Ureter (tissue), 1 donor: ENCODE measurements at regions not wholly inside any gene's neighbourhood (a gene's known extent, or its start where the extent isn't known, plus 50 kb on each side); places are given as distances from the start of the nearest gene placed in this dataset.
A peak's percentile ranks its signal among the peaks of the same experiment; 100 is the strongest.

Source experiments
- DNase-seq: peaks from one replicate; pipeline ENCODE4 v3.0.0-alpha.2; 2020; ENCODE audit warnings: low spot score
- donor health status: DM: yes; HTN: yes; CAD: no.

GRCh38 chr1:213374369-213374768 is 323.3 kb downstream of the RPS6KC1 start:
- DNase-seq = peak; percentile 49

DNA sequence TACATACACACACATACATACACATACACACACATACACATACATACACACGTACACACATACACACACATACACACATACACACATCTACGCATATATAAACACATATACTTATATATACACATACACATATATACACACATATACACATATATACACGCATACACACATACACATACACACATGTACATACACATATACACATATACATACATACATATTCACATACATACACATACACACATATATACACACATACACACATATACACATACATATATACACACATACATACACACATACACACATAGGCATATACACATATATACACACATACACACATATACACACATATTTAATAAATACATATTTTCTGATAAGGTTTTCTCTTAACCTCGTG is 324.0 kb downstream of the RPS6KC1 start:
- DNase-seq = no peak

DNA sequence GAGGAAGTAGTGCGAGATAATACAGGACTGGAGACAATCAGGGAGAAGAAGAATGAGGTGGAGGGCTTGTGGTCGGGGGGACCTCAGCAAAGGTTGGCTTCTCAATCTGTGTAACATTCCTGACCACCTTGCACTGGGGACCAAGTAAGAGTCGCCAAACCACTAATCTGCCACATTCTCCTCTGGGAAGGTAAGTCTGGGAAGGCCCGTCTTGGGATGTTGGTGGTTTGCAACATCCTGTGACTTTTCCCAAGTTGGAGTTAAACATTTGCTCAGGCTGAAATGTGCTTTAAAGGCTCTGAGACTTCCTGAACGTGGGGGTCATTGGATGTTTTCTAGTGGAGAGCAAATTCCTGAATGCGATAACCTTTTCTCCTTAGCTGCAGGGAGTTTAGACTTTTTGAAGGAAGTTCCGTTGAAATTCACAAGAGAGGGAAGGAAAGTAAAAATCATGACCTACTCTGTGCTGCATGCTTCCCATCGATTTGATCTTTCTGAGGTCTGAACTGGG is 325.9 kb downstream of the RPS6KC1 start:
- no peak for DNase-seq

DNA sequence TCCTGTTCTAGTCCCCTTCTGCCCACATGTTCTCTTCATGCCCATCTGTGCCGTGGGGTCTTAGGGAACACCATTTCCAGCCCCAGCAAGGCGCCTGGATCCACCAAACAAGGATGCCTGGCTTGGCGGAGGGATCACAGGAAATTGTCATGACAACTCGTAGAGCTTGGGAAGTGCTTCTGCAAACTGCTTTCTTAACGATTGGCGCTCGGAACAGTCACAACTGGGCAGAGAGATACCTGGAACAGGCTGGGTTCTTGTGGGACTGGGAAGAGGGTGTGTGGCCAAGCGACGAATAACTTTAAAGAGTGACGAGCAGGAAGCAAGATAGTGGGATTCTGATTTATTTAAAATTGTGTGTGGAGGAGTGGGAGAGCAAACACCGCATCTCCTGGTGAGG is 329.8 kb downstream of the RPS6KC1 start:
- DNase-seq = no peak

GRCh38 chr1:213381572-213382084 is 330.6 kb downstream of the RPS6KC1 start:
- DNase-seq = no peak

GRCh38 chr1:213383465-213383864 is 332.4 kb downstream of the RPS6KC1 start:
- DNase-seq = no peak

GRCh38 chr1:213385201-213385600 is 334.2 kb downstream of the RPS6KC1 start:
- DNase-seq = no peak

GRCh38 chr1:213385806-213386324 is 334.8 kb downstream of the RPS6KC1 start:
- DNase-seq = no peak

- no peak for DNase-seq
These were observed 336.5 kb downstream of the RPS6KC1 start for GRCh38 chr1:213387380-213388015.

DNA sequence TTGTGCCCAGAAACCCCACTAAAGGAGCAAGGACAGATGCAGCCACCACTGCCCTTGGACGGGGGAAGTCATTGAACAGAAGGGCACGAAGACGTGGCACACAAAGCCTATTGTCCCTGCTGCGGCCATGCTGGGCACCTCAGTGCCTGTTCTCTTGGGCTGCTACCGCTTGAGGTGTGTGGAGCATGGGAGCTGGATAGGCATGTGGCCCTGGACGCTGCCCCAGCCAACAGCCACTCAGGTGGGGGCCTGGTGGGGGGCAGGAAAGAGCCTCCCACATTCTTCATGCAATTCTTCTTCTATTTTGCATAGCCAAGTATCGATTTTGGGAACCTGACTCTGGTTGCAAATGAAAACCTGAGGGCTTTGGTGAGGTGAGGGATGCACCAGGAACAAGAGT is 337.2 kb downstream of the RPS6KC1 start:
- DNase-seq = no peak

DNA sequence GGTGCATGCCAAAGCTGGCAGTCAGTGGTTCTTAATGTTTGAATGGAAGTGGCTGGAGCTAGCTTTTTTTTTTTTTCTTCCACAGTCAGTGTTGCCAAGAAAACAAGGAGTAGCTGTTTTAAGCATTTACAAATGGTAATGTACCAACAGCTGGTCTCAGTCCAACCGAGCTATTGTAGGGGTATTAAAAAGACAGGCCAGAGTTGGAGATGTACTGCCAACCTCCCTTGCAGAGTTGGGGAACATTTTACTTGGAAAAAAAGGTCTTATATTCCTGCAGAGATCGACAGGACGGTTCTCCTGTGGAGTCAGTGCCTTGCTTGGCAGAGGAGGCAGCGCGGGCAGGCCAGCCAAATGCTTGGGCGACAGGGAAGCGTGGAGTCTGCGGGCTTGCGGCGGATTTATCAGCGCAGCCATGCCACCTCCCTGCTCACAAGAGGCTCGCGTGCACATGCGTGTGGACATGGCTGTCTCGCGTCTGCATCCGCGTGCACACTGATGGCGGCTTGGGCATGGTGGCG is 338.1 kb downstream of the RPS6KC1 start:
- no peak for DNase-seq

- no peak for DNase-seq
These were observed 340.4 kb downstream of the RPS6KC1 start for GRCh38 chr1:213391445-213391844.

- no peak for DNase-seq
These were observed 342.8 kb downstream of the RPS6KC1 start for GRCh38 chr1:213393860-213394259.

- DNase-seq = no peak
These were observed 343.8 kb downstream of the RPS6KC1 start for GRCh38 chr1:213394837-213395236.

- DNase-seq = no peak
These were observed 346.6 kb downstream of the RPS6KC1 start for GRCh38 chr1:213397638-213398037.

- no peak for DNase-seq
These were observed 348.7 kb downstream of the RPS6KC1 start for GRCh38 chr1:213399695-213400094.

DNA sequence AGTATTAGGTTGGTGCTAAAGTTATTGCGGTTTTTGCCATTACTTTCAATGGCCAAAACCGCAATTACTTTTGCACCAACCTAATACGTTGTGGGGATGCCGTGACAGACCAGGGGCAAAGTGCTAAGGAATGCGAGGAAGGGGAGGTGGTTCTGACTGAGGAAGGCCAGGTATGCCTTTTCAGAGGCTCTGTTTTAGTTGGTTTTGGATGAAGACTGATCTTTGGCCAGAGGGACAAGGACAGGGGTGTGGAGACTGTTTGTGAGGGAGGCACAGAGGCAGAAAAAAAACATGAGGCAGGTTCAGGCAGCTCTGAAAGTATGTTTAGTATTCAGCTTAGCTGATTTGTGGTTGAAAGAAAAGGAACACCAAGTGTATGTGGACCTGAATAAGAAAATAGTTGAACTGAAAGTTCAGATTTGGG is 358.2 kb downstream of the RPS6KC1 start:
- no peak for DNase-seq

DNA sequence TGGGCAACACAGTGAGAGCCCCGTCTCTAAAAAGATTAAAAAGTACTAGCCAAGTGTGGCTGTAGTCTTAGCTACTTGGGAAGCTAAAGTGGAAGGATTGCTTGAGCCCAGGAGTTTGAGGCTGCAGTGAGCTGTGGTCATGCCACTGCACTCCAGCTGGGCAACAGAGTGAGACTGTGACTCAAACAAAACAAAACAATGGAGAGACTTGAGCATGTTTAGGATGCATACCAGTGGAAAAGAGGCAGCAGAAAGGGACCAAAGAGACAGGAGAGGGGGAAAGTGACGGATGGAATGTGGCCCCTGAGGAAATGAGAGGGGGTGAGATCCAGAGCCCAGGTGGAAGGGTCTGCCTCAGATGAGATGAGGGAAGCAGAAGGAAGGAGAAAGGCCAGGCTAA is 358.9 kb downstream of the RPS6KC1 start:
- DNase-seq = no peak

- DNase-seq = no peak
These were observed 363.3 kb downstream of the RPS6KC1 start for GRCh38 chr1:213414346-213414745.

DNA sequence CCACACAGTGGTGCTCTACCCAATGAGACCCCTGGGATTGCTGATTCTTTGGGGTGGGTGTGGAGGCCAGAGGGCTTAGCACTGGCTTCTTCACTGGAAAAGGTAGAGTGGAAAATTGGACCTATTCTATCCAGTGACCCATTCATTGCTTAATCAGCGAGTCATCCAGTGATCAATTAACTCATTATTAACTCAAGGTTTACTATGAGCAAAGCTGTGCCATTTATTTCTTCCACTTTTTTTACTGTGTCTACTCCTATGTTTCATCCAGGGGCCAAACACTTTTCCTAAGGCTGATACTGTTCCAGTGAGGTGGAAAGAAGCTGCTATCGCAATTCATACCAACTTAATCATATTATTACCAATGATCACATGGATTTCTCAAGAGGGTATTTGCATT is 363.9 kb downstream of the RPS6KC1 start:
- no peak for DNase-seq

GRCh38 chr1:213415691-213416380 is 364.8 kb downstream of the RPS6KC1 start:
- no peak for DNase-seq

DNA sequence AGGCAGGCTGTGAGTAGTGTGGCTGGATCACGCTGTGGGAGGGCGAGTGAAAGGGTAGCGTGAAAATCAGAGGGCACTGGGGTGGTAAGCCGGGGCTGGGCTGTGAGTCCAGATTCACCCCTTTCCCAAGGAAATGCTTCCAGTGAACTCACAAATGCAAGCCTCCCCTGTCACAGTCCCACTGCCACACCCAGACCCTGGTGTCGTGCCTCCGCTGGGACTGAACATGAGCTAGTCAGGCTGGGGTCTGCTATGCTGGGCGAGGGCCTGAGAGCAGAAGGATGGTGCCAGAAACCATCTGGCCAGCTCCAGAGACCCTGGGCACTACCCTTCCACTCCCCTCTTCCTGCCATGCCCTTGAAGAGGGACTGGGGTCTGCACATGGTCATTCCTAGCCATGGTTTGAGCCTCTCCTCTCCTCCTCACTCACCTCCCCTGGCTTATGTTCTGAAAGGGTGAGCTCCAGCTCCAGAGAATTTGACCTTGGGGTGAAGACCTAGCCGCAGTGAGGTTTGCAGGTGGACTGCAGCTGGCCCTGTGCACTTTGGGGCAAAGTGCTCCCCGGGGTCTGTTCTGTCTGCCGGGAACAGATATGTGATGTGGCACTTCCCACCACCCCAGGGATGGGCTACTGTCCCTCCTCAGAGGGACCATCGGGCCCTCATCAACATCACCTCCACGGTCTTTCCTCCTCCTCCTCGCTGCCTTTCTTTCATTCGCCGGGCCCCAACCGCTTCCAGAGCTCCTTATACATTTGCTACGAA is 365.6 kb downstream of the RPS6KC1 start:
- DNase-seq = no peak
